Endodermal cell (in vitro differentiated cells): ENCODE measurements at regions not wholly inside any gene's neighbourhood (a gene's known extent, or its start where the extent isn't known, plus 50 kb on each side); places are given as distances from the start of the nearest gene placed in this dataset.

ENCODE experiments used
- DNase-seq: peaks from one replicate; pipeline ENCODE4 v3.0.0-alpha.2; 2017
- H3K27ac ChIP-seq: 2 replicates; pipeline ENCODE4 v1.5.1; 2013; ENCODE audit warnings: mild to moderate bottlenecking, low read depth, low read length, moderate library complexity
- H3K27me3 ChIP-seq: 2 replicates; pipeline ENCODE4 v1.6.1; 2013; ENCODE audit warnings: mild to moderate bottlenecking, low read length, moderate library complexity; ENCODE audit not compliant: insufficient read depth, control insufficient read depth, poor library complexity, severe bottlenecking
- H3K36me3 ChIP-seq: 2 replicates; pipeline ENCODE4 v1.7.0; 2013; ENCODE audit warnings: mild to moderate bottlenecking, low read length, moderate library complexity; ENCODE audit not compliant: control insufficient read depth, insufficient read depth
- H3K4me1 ChIP-seq: one replicate; pipeline ENCODE4 v1.7.0; 2013; ENCODE audit warnings: low read length; ENCODE audit not compliant: control insufficient read depth, insufficient read depth
- H3K4me3 ChIP-seq: 2 replicates; pipeline ENCODE4 v1.5.1; 2013; ENCODE audit warnings: mild to moderate bottlenecking, low read length, moderate library complexity
- H3K9ac ChIP-seq: 2 replicates; pipeline ENCODE4 v1.6.1; 2013; ENCODE audit warnings: mild to moderate bottlenecking, low read length, moderate library complexity; ENCODE audit not compliant: poor library complexity, severe bottlenecking; ENCODE audit errors: extremely low read depth
- H3K9me3 ChIP-seq: 2 replicates; pipeline ENCODE4 v1.6.1; 2013; ENCODE audit warnings: mild to moderate bottlenecking, low read length, moderate library complexity; ENCODE audit not compliant: control insufficient read depth
- H3K27ac Mint-ChIP-seq: 2 replicates; pipeline ENCODE4 v1.8.0; 2020; ENCODE audit warnings: mixed read lengths
- H3K27me3 Mint-ChIP-seq: 2 replicates; pipeline ENCODE4 v1.8.0; 2021; ENCODE audit warnings: mild to moderate bottlenecking, mixed read lengths; ENCODE audit not compliant: insufficient read depth
- H3K36me3 Mint-ChIP-seq: 2 replicates; pipeline ENCODE4 v1.8.0; 2020; ENCODE audit warnings: low read depth, mixed read lengths
- H3K4me1 Mint-ChIP-seq: 2 replicates; pipeline ENCODE4 v1.8.0; 2020; ENCODE audit warnings: mixed read lengths
- H3K4me3 Mint-ChIP-seq: 2 replicates; pipeline ENCODE4 v1.8.0; 2020; ENCODE audit warnings: mild to moderate bottlenecking, moderate library complexity, mixed read lengths
- H3K9me3 Mint-ChIP-seq: 2 replicates; pipeline ENCODE4 v1.8.0; 2020; ENCODE audit warnings: mild to moderate bottlenecking, mixed read lengths
- WGBS, 2 experiments: methylation state at CpG; one replicate each; pipeline versions ENCODE4 v1.1.5 to v1.1.7; 2013; ENCODE audit warnings: missing lambda C conversion rate in 2 of 2, mixed read lengths in 1 of 2; ENCODE audit not compliant: insufficient coverage in 1 of 2, insufficient read length in 1 of 2; 5-methylcytosine and 5-hydroxymethylcytosine counted together
- TF ChIP-seq, protein P1 (sequence below): fragments of 200-600 bp; sonication (generic); conservative IDR thresholded peaks from 2 replicates; pipeline ENCODE4 v1.5.0; 2021; ENCODE audit warnings: antibody characterized with exemption, mild to moderate bottlenecking

DNA sequence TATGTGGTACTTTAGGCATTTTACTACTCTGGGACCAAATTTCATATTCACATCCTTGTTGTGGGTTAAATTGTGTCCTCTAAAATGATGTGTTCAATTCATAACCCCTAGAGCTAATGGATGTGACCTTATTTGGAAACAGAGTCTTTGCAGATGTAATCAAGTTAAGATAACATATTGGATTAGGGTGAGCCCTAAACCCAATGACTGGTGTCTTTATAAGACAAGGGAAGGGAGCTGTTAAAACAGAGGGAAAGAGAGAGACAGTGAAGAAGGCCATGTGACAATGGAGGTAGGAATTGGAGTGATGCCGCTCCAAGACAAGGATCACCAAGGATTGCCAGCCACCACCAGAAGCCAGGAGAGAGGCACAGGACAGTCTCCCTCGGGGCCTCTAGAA, 220.0 kb downstream of the ADGRG6 start:
- H3K4me1 Mint-ChIP-seq, result peaks cover 8% of the 10 kb centered on the region
- H3K36me3 ChIP-seq, result no peaks in the 10 kb centered on the region
- TF ChIP-seq, protein P1, sequence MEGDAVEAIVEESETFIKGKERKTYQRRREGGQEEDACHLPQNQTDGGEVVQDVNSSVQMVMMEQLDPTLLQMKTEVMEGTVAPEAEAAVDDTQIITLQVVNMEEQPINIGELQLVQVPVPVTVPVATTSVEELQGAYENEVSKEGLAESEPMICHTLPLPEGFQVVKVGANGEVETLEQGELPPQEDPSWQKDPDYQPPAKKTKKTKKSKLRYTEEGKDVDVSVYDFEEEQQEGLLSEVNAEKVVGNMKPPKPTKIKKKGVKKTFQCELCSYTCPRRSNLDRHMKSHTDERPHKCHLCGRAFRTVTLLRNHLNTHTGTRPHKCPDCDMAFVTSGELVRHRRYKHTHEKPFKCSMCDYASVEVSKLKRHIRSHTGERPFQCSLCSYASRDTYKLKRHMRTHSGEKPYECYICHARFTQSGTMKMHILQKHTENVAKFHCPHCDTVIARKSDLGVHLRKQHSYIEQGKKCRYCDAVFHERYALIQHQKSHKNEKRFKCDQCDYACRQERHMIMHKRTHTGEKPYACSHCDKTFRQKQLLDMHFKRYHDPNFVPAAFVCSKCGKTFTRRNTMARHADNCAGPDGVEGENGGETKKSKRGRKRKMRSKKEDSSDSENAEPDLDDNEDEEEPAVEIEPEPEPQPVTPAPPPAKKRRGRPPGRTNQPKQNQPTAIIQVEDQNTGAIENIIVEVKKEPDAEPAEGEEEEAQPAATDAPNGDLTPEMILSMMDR, result no peak
- no peak for DNase-seq
- no peak overlapping the region for H3K4me3 ChIP-seq
- no peak overlapping the region for H3K27ac ChIP-seq
- H3K27ac Mint-ChIP-seq, result no peak overlapping the region
- H3K9me3 Mint-ChIP-seq, result peaks cover 10% of the 10 kb centered on the region
- no peaks in the 10 kb centered on the region for H3K9me3 ChIP-seq
- no peak overlapping the region for H3K4me3 Mint-ChIP-seq
- H3K27me3 ChIP-seq, result no peaks in the 10 kb centered on the region
- peaks cover 3% of the 10 kb centered on the region for H3K4me1 ChIP-seq
- 84% methylated on average over 2 of the region's 2 CpGs; no CpG with 5 or more reads in 1 of the 2 experiments for WGBS, 2 experiments
- H3K9ac ChIP-seq, result no peak overlapping the region
- no peaks in the 10 kb centered on the region for H3K36me3 Mint-ChIP-seq
- H3K27me3 Mint-ChIP-seq, result no peaks in the 10 kb centered on the region

DNA sequence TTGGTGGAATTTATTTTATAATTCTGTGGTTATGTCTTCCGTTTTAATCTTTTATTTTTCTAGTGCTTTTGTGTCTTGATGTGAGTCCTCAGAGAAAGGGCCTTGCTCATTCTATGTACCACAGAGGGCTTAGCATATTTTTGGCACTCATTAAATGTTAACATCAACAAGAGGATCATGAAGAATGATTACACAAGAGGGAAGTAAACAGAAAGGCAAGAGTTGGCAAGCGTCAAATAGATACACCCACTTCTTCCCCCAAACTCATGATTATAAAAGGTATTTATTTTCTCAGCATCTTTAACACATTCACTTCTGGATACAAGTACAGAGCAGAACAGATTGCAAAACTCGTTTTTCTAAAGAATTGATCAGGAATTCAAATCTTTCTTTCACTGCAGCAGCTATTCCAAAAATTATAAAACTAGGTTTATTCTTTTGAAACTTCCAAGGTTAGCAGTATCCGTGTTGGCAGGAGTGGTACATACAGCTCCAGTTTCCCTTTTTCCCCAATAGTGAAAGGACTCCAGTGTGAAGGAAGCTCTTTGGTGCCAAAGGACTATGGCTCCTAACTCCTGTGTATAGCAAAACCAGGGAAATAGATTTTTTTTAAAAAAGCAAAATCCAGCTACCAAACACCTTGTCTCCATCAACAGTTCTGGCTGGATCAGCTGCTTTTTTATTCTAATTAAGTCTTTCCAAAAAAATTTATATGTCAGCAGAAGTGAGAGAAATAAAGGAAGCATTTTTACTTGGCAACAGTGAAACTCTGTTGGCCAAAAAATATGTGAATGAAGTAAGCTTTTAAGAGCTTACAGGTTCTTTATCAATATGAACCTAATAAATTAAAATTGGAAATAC, 221.9 kb downstream of the ADGRG6 start:
- Mint-ChIP-seq H3K36me3 (no peaks in the 10 kb centered on the region), H3K27ac (no peak overlapping the region), H3K27me3 (no peaks in the 10 kb centered on the region), H3K4me1 (peaks cover 5% of the 10 kb centered on the region), H3K9me3 (no peaks in the 10 kb centered on the region), H3K4me3 (no peak overlapping the region)
- Histone ChIP-seq H3K27ac (no peak overlapping the region), H3K4me3 (no peak overlapping the region), H3K36me3 (no peaks in the 10 kb centered on the region), H3K9ac (no peak overlapping the region), H3K4me1 (peaks cover 3% of the 10 kb centered on the region), H3K9me3 (no peaks in the 10 kb centered on the region), H3K27me3 (no peaks in the 10 kb centered on the region)
- TF ChIP-seq, protein P1, result no peak
- DNase-seq, result no peak
- 87 to 100% methylated on average over 2 to 4 of the region's 4 CpGs for WGBS, 2 experiments

DNA sequence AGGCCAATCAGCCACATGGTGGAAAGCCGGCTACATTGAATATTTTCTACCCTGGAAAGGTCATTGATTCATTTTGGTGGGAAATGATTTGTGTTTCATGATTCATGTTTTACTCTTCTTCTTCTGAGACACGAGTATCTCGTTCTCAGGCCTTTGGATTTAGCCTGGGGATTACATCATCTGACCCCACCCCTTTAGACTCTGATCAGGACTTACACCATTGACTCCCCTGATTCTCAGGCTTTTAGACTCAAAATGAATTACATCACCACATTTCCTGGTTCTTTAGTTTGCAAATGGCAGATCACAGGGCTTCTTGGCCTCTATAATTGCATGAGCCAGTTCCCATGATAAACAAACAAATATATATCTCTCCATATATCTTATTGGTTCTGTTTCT, 228.8 kb downstream of the ADGRG6 start:
- Mint-ChIP-seq H3K4me1 (no peaks in the 10 kb centered on the region), H3K27me3 (no peaks in the 10 kb centered on the region), H3K9me3 (peaks cover 23% of the 10 kb centered on the region), H3K4me3 (no peak overlapping the region), H3K36me3 (no peaks in the 10 kb centered on the region), H3K27ac (no peak overlapping the region)
- no peak for DNase-seq
- Histone ChIP-seq H3K9ac (no peak overlapping the region), H3K36me3 (no peaks in the 10 kb centered on the region), H3K27ac (no peak overlapping the region), H3K4me1 (no peaks in the 10 kb centered on the region), H3K27me3 (no peaks in the 10 kb centered on the region), H3K4me3 (no peak overlapping the region), H3K9me3 (peaks cover 18% of the 10 kb centered on the region)
- 92 to 93% methylated on average over 2 to 3 of the region's 3 CpGs for WGBS, 2 experiments
- TF ChIP-seq, protein P1, result no peak
